ENCODE measurements at regions not wholly inside any gene's neighbourhood (a gene's known extent, or its start where the extent isn't known, plus 50 kb on each side); places are given as distances from the start of the nearest gene placed in this dataset.

DNA sequence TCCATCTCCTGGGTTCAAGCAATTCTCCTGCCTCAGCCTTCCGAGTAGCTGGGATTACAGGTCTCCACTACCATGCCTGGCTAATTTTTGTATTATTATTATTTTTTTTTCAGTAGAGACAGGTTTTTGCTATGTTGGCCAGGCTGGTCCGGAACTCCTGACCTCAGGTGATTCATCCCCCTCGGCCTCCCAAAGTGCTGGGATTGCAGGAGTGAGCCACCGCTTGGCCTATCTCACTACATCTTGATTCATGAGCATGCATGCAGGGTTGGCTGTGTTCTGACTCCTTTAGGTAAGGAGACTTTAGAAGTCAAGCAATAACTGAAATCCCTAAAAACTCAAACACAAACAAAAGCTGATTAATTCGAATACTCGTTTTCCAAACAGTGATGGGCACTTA is 80.9 kb downstream of the GJA1 start:
- no peak for TF ChIP-seq EZH2phosphoT487 (IDR thresholded peaks at IDR 0.05; ENCODE audit: insufficient read depth, low read depth)
- no peak for TF ChIP-seq EZH2 (IDR thresholded peaks at IDR 0.05; ENCODE audit: insufficient read depth, poor library complexity, severe bottlenecking)
